OCI-LY3 (cell line): ENCODE measurements at regions not wholly inside any gene's neighbourhood (a gene's known extent, or its start where the extent isn't known, plus 50 kb on each side); places are given as distances from the start of the nearest gene placed in this dataset.

ENCODE experiments used
- H2AFZ ChIP-seq: fragments of 200-600, 300-600 bp; shearing (Covaris generic); 2 replicates; pipeline ENCODE4 v1.6.0; 2014; ENCODE audit warnings: antibody characterized with exemption, low read depth, low read length
- H3K27ac ChIP-seq: fragments of 200-600, 300-600 bp; sonication (generic); 2 replicates; pipeline ENCODE4 v1.5.1; 2014; ENCODE audit warnings: mild to moderate bottlenecking, low read length, moderate library complexity, mixed read lengths
- H3K27me3 ChIP-seq: fragments of 200-600, 300-600 bp; sonication (generic); 2 replicates; pipeline ENCODE4 v1.6.1; 2014; ENCODE audit warnings: low read depth, low read length, mixed read lengths
- H3K36me3 ChIP-seq: fragments of 200-600, 300-600 bp; sonication (generic); replicated peaks from 2 replicates; pipeline ENCODE3; 2014; ENCODE audit warnings: low read depth, low read length, mixed read lengths
- H3K4me1 ChIP-seq: fragments of 300-600, 200-600 bp; sonication (generic); 2 replicates; pipeline ENCODE4 v1.6.1; 2014; ENCODE audit warnings: low read length, mixed read lengths
- H3K4me2 ChIP-seq: fragments of 200-600, 300-600 bp; sonication (generic); 2 replicates; pipeline ENCODE4 v1.6.1; 2014; ENCODE audit warnings: low read length, mixed read lengths
- H3K4me3 ChIP-seq: fragments of 300-600, 200-600 bp; sonication (generic); 2 replicates; pipeline ENCODE4 v1.5.1; 2014; ENCODE audit warnings: antibody characterized with exemption, mild to moderate bottlenecking, low read length, moderate library complexity
- H3K79me2 ChIP-seq: fragments of 300-600, 200-600 bp; shearing (Covaris generic); 2 replicates; pipeline ENCODE4 v1.6.1; 2014; ENCODE audit warnings: mild to moderate bottlenecking, low read length, mixed read lengths
- H3K9ac ChIP-seq: fragments of 300-600, 200-600 bp; shearing (Covaris generic); 2 replicates; pipeline ENCODE4 v1.6.0; 2014; ENCODE audit warnings: mild to moderate bottlenecking, low read length, moderate library complexity
- H3K9me3 ChIP-seq: fragments of 200-600, 300-600 bp; shearing (Covaris generic); 2 replicates; pipeline ENCODE4 v1.6.1; 2014; ENCODE audit warnings: low read length, mixed read lengths; ENCODE audit not compliant: insufficient read depth
- H4K20me1 ChIP-seq: fragments of 200-600, 300-600 bp; sonication (generic); 2 replicates; pipeline ENCODE4 v1.6.1; 2016; ENCODE audit warnings: low read length, mixed read lengths; ENCODE audit not compliant: insufficient read depth
- EZH2phosphoT487 ChIP-seq: fragments of 200-600 bp; shearing (Covaris generic); IDR thresholded peaks from 2 replicates; pipeline ENCODE4 v1.6.1; 2018; ENCODE audit warnings: antibody characterized with exemption, mixed run types, low read depth
- TF ChIP-seq, protein P1 (sequence below): fragments of 200-600, 300-600 bp; sonication (generic); IDR thresholded peaks from 2 replicates; pipeline ENCODE4 v1.5.1; 2014; ENCODE audit warnings: antibody characterized with exemption, low read length, low read depth

DNA sequence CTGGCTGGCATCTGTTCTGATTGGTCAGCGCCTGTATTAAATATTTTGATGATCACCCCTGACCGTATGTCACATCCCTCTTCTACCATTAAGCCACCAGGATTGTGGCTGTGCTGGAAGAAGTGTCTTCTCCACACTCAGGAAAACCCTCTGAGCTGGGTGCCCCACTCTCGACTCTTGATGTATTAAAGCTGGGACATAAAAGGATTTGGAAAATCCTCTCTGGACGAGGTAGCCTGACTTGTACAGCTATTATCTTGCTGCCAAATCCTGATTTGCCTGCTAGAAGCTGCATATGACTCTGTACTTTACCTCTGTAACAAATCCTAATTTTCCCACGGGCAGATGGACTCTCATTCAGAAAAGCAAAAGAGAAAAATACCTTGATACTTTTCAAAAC is 161.0 kb downstream of the SLC28A3 start:
- no peak overlapping the region for H3K9ac ChIP-seq
- TF ChIP-seq EZH2phosphoT487: no peak
- TF ChIP-seq, protein P1, sequence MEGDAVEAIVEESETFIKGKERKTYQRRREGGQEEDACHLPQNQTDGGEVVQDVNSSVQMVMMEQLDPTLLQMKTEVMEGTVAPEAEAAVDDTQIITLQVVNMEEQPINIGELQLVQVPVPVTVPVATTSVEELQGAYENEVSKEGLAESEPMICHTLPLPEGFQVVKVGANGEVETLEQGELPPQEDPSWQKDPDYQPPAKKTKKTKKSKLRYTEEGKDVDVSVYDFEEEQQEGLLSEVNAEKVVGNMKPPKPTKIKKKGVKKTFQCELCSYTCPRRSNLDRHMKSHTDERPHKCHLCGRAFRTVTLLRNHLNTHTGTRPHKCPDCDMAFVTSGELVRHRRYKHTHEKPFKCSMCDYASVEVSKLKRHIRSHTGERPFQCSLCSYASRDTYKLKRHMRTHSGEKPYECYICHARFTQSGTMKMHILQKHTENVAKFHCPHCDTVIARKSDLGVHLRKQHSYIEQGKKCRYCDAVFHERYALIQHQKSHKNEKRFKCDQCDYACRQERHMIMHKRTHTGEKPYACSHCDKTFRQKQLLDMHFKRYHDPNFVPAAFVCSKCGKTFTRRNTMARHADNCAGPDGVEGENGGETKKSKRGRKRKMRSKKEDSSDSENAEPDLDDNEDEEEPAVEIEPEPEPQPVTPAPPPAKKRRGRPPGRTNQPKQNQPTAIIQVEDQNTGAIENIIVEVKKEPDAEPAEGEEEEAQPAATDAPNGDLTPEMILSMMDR: no peak
- no peak overlapping the region for H2AFZ ChIP-seq
- H3K4me2 ChIP-seq: no peak overlapping the region
- H3K27me3 ChIP-seq: peaks cover 7% of the 10 kb centered on the region; the same call in 1 of the 2 replicates
- H3K79me2 ChIP-seq: no peaks in the 10 kb centered on the region
- H3K27ac ChIP-seq: no peak overlapping the region
- H3K9me3 ChIP-seq: no peaks in the 10 kb centered on the region
- no peaks in the 10 kb centered on the region for H4K20me1 ChIP-seq
- peaks cover 4% of the 10 kb centered on the region; the same call in 1 of the 2 replicates for H3K4me1 ChIP-seq
- H3K36me3 ChIP-seq: no peaks in the 10 kb centered on the region
- no peak overlapping the region for H3K4me3 ChIP-seq

DNA sequence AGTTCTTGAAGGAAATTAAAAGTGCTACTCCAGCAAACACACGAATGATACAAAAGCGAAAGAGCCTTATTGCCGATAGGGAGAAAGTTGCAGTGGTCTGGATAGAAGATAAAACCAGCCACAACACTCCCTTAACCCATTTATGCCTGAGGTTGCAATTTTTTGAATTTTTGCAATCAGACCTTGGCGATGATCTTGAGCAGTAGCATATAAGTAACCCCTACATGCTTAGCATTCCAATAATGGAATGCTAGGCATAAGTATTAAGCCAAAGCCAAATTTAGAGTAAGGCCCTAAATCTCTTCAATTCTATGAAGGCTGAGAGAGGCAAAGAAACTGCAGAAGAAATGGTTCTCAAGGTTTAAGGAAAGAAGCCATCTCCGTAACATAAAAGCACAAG is 153.5 kb downstream of the SLC28A3 start:
- H3K9ac ChIP-seq: no peak overlapping the region
- H3K4me3 ChIP-seq: no peak overlapping the region
- no peaks in the 10 kb centered on the region for H3K79me2 ChIP-seq
- H3K27me3 ChIP-seq: 0 out of 2 replicates have a peak, but pooled peaks cover 2% of the 10 kb centered on the region
- no peaks in the 10 kb centered on the region for H3K4me1 ChIP-seq
- TF ChIP-seq EZH2phosphoT487: no peak
- TF ChIP-seq, protein P1: no peak
- H3K4me2 ChIP-seq: no peak overlapping the region
- H2AFZ ChIP-seq: no peak overlapping the region
- H3K36me3 ChIP-seq: no peaks in the 10 kb centered on the region
- H3K9me3 ChIP-seq: no peaks in the 10 kb centered on the region
- H4K20me1 ChIP-seq: no peaks in the 10 kb centered on the region
- no peak overlapping the region for H3K27ac ChIP-seq

DNA sequence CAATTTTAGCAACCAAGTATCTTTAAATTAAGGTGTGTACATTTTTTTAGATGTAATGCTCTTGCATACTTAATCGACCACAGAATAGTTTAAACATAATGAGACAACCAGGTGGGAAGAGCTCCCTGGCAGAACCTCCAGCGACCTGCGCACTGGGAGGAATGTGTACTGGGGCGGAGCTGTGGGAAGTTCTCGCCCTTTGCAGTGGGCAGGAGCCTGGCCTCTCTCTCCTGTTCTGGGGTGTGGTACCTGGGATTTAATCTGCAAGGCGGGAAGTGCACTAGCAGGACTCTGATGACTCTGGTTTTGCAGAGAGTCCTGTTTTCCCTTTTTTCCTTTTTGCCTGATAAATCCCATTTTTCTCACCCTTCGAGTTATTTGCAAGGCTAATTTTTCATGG is 150.7 kb downstream of the SLC28A3 start:
- Histone ChIP-seq H3K27ac (no peak overlapping the region), H4K20me1 (no peaks in the 10 kb centered on the region), H3K4me3 (no peak overlapping the region), H3K79me2 (no peaks in the 10 kb centered on the region), H3K4me1 (no peaks in the 10 kb centered on the region), H3K36me3 (no peaks in the 10 kb centered on the region), H3K9ac (no peak overlapping the region), H3K9me3 (no peaks in the 10 kb centered on the region), H3K4me2 (no peak overlapping the region), H2AFZ (no peak overlapping the region), H3K27me3 (0 out of 2 replicates have a peak, but pooled peaks cover 3% of the 10 kb centered on the region)
- TF ChIP-seq, protein P1: no peak
- TF ChIP-seq EZH2phosphoT487: no peak

DNA sequence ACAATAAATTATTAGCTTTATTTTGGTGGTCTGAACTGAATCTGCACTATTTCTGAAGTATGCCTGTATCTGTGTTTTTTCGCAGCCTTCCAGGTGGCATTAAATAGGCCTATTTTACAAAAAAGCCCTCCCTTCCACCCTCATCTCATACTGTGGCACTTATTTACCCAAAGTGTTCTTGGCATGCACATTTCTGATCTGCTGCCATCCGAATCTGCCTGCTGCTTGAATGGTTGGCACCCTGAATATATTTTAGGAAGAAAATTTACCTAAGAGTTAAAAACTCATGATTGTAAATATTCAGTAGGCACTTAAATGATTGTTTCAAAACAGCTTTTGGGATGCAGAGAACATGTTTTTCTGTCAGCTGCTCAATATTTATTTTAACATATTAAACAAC is 150.1 kb downstream of the SLC28A3 start:
- Histone ChIP-seq H3K79me2 (no peaks in the 10 kb centered on the region), H3K4me1 (no peaks in the 10 kb centered on the region), H3K4me3 (no peak overlapping the region), H3K27ac (no peak overlapping the region), H3K9ac (no peak overlapping the region), H3K27me3 (0 out of 2 replicates have a peak, but pooled peaks cover 3% of the 10 kb centered on the region), H2AFZ (no peak overlapping the region), H3K36me3 (no peaks in the 10 kb centered on the region), H3K9me3 (no peaks in the 10 kb centered on the region), H4K20me1 (no peaks in the 10 kb centered on the region), H3K4me2 (no peak overlapping the region)
- TF ChIP-seq, protein P1: no peak
- TF ChIP-seq EZH2phosphoT487: no peak
